ENCODE measurements at regions not wholly inside any gene's neighbourhood (a gene's known extent, or its start where the extent isn't known, plus 50 kb on each side); places are given as distances from the start of the nearest gene placed in this dataset.
"Not testable (repeated sequence)": the region's sequence is repeated elsewhere in the genome, so short reads cannot be mapped to it uniquely, and the experiment has no call there.

- Histone ChIP-seq H3K27me3 (ENCODE audit: control insufficient read depth in 3 of 3, insufficient read depth in 3 of 3, low read length in 3 of 3) (no peaks in the 10 kb centered on the region), H3K4me3 (ENCODE audit: low read length in 3 of 3) (no peak overlapping the region), H3K36me3 (ENCODE audit: control insufficient read depth in 3 of 3, insufficient read depth in 3 of 3, low read length in 3 of 3) (no peaks in the 10 kb centered on the region), H3K9ac (ENCODE audit: low read depth in 1 of 3, low read length in 3 of 3) (no peak overlapping the region), H3K9me3 (ENCODE audit: control insufficient read depth in 3 of 3, low read length in 3 of 3) (peaks cover 0 to 2% (median 0%) of the 10 kb centered on the region in 3 donors), H3K27ac (ENCODE audit: low read depth, low read length) (no peak overlapping the region), H3K4me1 (ENCODE audit: control insufficient read depth in 3 of 3, insufficient read depth in 3 of 3, low read length in 3 of 3) (no peaks in the 10 kb centered on the region)
Measured at GRCh38 chr5:101717721-101718120, 578.4 kb downstream of the SLCO4C1 start.

DNA sequence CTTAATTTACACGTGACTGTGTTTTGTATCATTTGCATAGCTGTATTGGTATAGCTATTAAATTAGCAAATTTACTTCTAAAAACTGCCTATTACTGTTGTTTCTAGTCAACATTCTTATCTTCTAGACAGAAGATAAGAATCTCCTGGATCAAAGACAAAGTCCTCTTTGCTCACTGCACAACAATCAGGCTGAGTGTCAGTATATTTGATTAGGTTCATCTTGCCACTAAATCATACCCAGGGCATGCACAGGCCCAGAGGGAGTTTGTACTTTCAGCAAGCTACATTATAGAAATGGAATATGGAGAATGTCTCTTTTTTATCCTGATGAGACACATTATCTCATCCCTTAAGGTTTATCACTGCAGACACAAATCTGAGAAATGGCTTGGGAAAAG is 579.1 kb downstream of the SLCO4C1 start:
- H3K4me3 ChIP-seq (ENCODE audit: low read length in 3 of 3): no peak overlapping the region

DNA sequence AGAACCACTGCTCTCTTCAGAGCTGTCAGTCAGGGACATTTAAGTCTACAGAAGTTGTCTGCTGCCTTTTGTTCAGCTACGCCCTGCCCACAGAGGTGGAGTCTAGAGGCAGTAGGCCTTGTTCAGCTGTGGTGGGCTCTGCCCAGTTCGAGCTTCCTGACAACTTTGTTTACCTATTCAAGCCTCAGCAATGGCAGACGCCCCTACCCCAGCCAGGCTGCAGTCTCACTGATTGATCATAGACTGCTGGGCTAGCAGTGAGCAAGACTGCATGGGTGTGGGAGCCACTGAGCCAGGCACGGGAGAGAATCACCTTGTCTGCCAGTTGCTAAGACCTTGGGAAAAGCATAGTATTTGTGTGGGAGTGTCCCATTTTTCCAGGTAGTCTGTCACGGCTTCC is 580.3 kb downstream of the SLCO4C1 start:
- not testable (repeated sequence) for H3K4me3 ChIP-seq (ENCODE audit: low read length in 3 of 3); H3K27me3 ChIP-seq (ENCODE audit: control insufficient read depth in 3 of 3, insufficient read depth in 3 of 3, low read length in 3 of 3); H3K27ac ChIP-seq (ENCODE audit: low read depth, low read length); H3K4me1 ChIP-seq (ENCODE audit: control insufficient read depth in 3 of 3, insufficient read depth in 3 of 3, low read length in 3 of 3); H3K9ac ChIP-seq (ENCODE audit: low read depth in 1 of 3, low read length in 3 of 3); H3K9me3 ChIP-seq (ENCODE audit: control insufficient read depth in 3 of 3, low read length in 3 of 3); H3K36me3 ChIP-seq (ENCODE audit: control insufficient read depth in 3 of 3, insufficient read depth in 3 of 3, low read length in 3 of 3)

More for the DNA sequence above, 579.1 kb downstream of the SLCO4C1 start:
- H3K9me3 ChIP-seq (ENCODE audit: control insufficient read depth in 3 of 3, low read length in 3 of 3): peaks cover 0 to 2% (median 0%) of the 10 kb centered on the region in 3 donors
- H3K27me3 ChIP-seq (ENCODE audit: control insufficient read depth in 3 of 3, insufficient read depth in 3 of 3, low read length in 3 of 3): no peaks in the 10 kb centered on the region
- no peaks in the 10 kb centered on the region for H3K4me1 ChIP-seq (ENCODE audit: control insufficient read depth in 3 of 3, insufficient read depth in 3 of 3, low read length in 3 of 3)
- H3K9ac ChIP-seq (ENCODE audit: low read depth in 1 of 3, low read length in 3 of 3): no peak overlapping the region
- H3K36me3 ChIP-seq (ENCODE audit: control insufficient read depth in 3 of 3, insufficient read depth in 3 of 3, low read length in 3 of 3): no peaks in the 10 kb centered on the region
- H3K27ac ChIP-seq (ENCODE audit: low read depth, low read length): no peak overlapping the region

DNA sequence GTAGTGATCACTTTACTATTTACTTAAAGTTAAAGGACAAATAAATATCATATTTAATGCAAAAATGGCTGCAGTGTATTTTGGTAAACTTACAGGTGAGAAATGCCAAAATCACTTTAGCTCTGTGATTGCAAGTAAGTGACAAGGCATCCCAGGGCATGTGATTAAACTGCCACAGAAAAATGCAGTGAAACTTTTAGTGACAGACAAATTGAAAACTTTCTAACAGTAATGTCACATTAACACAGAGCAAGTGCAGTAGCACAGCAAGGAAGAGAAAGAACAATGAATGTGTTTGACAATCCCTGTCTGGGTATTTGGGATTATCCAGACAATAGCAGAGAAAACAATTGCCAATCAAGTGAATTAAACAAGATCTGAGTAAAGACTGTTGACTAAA is 606.8 kb downstream of the SLCO4C1 start:
- no peak overlapping the region for H3K4me3 ChIP-seq (ENCODE audit: low read length in 3 of 3)
- H3K9ac ChIP-seq (ENCODE audit: low read depth in 1 of 3, low read length in 3 of 3): no peak overlapping the region
- H3K4me1 ChIP-seq (ENCODE audit: control insufficient read depth in 3 of 3, insufficient read depth in 3 of 3, low read length in 3 of 3): no peaks in the 10 kb centered on the region
- H3K27me3 ChIP-seq (ENCODE audit: control insufficient read depth in 3 of 3, insufficient read depth in 3 of 3, low read length in 3 of 3): no peaks in the 10 kb centered on the region
- H3K36me3 ChIP-seq (ENCODE audit: control insufficient read depth in 3 of 3, insufficient read depth in 3 of 3, low read length in 3 of 3): no peaks in the 10 kb centered on the region
- H3K9me3 ChIP-seq (ENCODE audit: control insufficient read depth in 3 of 3, low read length in 3 of 3): no peaks in the 10 kb centered on the region
- H3K27ac ChIP-seq (ENCODE audit: low read depth, low read length): no peak overlapping the region

DNA sequence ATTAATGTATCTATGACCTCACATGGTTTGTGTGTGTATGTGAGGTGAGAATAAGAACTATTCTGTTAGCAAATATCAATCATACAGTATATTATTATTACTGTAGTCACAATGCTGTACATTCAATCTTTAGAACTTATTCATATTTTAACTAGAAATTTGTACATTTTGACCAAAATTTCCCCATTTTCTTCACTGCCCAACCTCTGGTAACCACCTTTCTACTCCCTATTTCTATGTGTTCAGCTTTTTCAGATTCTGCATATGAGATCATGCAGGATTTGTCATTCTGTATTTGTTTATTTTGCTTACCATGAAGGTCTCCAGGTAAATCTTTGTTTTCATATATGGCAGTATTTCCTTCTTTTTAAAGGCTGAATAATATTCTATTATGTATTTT is 607.9 kb downstream of the SLCO4C1 start:
- H3K9ac ChIP-seq (ENCODE audit: low read depth in 1 of 3, low read length in 3 of 3): no peak overlapping the region
- no peak overlapping the region for H3K27ac ChIP-seq (ENCODE audit: low read depth, low read length)
- no peak overlapping the region for H3K4me3 ChIP-seq (ENCODE audit: low read length in 3 of 3)
- no peaks in the 10 kb centered on the region for H3K36me3 ChIP-seq (ENCODE audit: control insufficient read depth in 3 of 3, insufficient read depth in 3 of 3, low read length in 3 of 3)
- H3K27me3 ChIP-seq (ENCODE audit: control insufficient read depth in 3 of 3, insufficient read depth in 3 of 3, low read length in 3 of 3): no peaks in the 10 kb centered on the region
- no peaks in the 10 kb centered on the region for H3K9me3 ChIP-seq (ENCODE audit: control insufficient read depth in 3 of 3, low read length in 3 of 3)
- no peaks in the 10 kb centered on the region for H3K4me1 ChIP-seq (ENCODE audit: control insufficient read depth in 3 of 3, insufficient read depth in 3 of 3, low read length in 3 of 3)

GRCh38 chr5:101687349-101687985 is 608.6 kb downstream of the SLCO4C1 start:
- Histone ChIP-seq H3K9ac (ENCODE audit: low read depth in 1 of 3, low read length in 3 of 3) (no peak overlapping the region), H3K4me1 (ENCODE audit: control insufficient read depth in 3 of 3, insufficient read depth in 3 of 3, low read length in 3 of 3) (no peaks in the 10 kb centered on the region), H3K27ac (ENCODE audit: low read depth, low read length) (no peak overlapping the region), H3K9me3 (ENCODE audit: control insufficient read depth in 3 of 3, low read length in 3 of 3) (no peaks in the 10 kb centered on the region), H3K36me3 (ENCODE audit: control insufficient read depth in 3 of 3, insufficient read depth in 3 of 3, low read length in 3 of 3) (no peaks in the 10 kb centered on the region), H3K4me3 (ENCODE audit: low read length in 3 of 3) (no peak overlapping the region), H3K27me3 (ENCODE audit: control insufficient read depth in 3 of 3, insufficient read depth in 3 of 3, low read length in 3 of 3) (no peaks in the 10 kb centered on the region)

DNA sequence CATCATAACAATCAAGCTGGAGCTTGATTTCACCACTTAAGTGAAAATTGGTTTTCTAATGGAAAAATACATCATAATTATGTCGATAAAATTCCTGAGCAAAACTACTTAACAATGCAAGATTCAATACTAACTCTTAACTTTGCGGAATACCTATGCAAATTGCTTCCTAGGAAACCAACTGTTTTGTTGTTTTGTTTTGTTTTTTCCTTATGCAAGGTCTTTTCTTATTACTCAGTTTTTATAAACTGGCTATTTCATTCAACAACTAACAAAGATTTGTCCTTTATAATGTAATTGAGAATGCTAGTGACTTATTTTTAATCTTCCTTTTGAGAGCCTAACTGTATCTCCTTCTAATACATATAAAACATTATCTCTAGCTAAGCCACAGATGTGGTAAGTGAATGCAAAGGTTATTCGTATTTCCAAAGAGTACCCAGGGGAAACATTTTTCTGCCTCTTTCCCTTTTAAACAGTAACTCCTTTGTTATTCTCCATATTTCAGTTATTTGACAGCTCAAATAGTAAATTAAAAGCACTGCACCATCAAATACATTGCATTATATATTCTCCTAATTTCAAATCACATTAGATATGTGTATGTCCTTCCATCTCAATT is 609.4 kb downstream of the SLCO4C1 start:
- Histone ChIP-seq H3K4me3 (ENCODE audit: low read length in 3 of 3) (no peak overlapping the region), H3K36me3 (ENCODE audit: control insufficient read depth in 3 of 3, insufficient read depth in 3 of 3, low read length in 3 of 3) (no peaks in the 10 kb centered on the region), H3K9me3 (ENCODE audit: control insufficient read depth in 3 of 3, low read length in 3 of 3) (no peaks in the 10 kb centered on the region), H3K27me3 (ENCODE audit: control insufficient read depth in 3 of 3, insufficient read depth in 3 of 3, low read length in 3 of 3) (no peaks in the 10 kb centered on the region), H3K27ac (ENCODE audit: low read depth, low read length) (no peak overlapping the region), H3K9ac (ENCODE audit: low read depth in 1 of 3, low read length in 3 of 3) (no peak overlapping the region), H3K4me1 (ENCODE audit: control insufficient read depth in 3 of 3, insufficient read depth in 3 of 3, low read length in 3 of 3) (no peaks in the 10 kb centered on the region)

- H3K9me3 ChIP-seq (ENCODE audit: control insufficient read depth in 3 of 3, low read length in 3 of 3): no peaks in the 10 kb centered on the region
- H3K36me3 ChIP-seq (ENCODE audit: control insufficient read depth in 3 of 3, insufficient read depth in 3 of 3, low read length in 3 of 3): no peaks in the 10 kb centered on the region
- no peak overlapping the region for H3K9ac ChIP-seq (ENCODE audit: low read depth in 1 of 3, low read length in 3 of 3)
- H3K4me1 ChIP-seq (ENCODE audit: control insufficient read depth in 3 of 3, insufficient read depth in 3 of 3, low read length in 3 of 3): no peaks in the 10 kb centered on the region
- no peak overlapping the region for H3K4me3 ChIP-seq (ENCODE audit: low read length in 3 of 3)
- no peak overlapping the region for H3K27ac ChIP-seq (ENCODE audit: low read depth, low read length)
- H3K27me3 ChIP-seq (ENCODE audit: control insufficient read depth in 3 of 3, insufficient read depth in 3 of 3, low read length in 3 of 3): no peaks in the 10 kb centered on the region
Measured at GRCh38 chr5:101679816-101680215, 616.3 kb downstream of the SLCO4C1 start.

- Histone ChIP-seq H3K27ac (ENCODE audit: low read depth, low read length) (no peak overlapping the region), H3K9me3 (ENCODE audit: control insufficient read depth in 3 of 3, low read length in 3 of 3) (no peaks in the 10 kb centered on the region), H3K36me3 (ENCODE audit: control insufficient read depth in 3 of 3, insufficient read depth in 3 of 3, low read length in 3 of 3) (no peaks in the 10 kb centered on the region), H3K4me3 (ENCODE audit: low read length in 3 of 3) (peak overlapping the region in 1 of 3 donors; percentile 24), H3K9ac (ENCODE audit: low read depth in 1 of 3, low read length in 3 of 3) (no peak overlapping the region), H3K27me3 (ENCODE audit: control insufficient read depth in 3 of 3, insufficient read depth in 3 of 3, low read length in 3 of 3) (no peaks in the 10 kb centered on the region), H3K4me1 (ENCODE audit: control insufficient read depth in 3 of 3, insufficient read depth in 3 of 3, low read length in 3 of 3) (no peaks in the 10 kb centered on the region)
Measured at GRCh38 chr5:101678481-101679193, 617.4 kb downstream of the SLCO4C1 start.

DNA sequence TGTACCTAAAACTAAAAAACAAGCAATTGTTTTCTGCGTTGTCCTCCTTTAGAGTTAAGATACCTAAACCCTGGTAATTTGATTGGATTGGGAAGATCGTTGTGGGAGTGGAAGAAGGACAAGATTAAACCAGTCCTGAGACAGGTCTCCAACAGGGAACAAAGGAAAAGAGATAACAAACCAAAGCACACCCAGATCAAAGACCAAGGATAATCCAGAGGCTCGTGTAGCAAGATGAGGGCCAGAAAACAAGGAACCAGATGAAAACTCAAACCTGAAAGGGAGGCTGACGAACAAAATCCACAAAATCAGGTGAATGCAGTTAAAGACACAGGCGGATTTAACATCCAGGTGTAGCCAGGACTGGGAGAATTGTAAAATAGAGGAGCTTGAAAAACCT is 618.1 kb downstream of the SLCO4C1 start:
- Histone ChIP-seq H3K36me3 (ENCODE audit: control insufficient read depth in 3 of 3, insufficient read depth in 3 of 3, low read length in 3 of 3) (no peaks in the 10 kb centered on the region), H3K4me1 (ENCODE audit: control insufficient read depth in 3 of 3, insufficient read depth in 3 of 3, low read length in 3 of 3) (no peaks in the 10 kb centered on the region), H3K9me3 (ENCODE audit: control insufficient read depth in 3 of 3, low read length in 3 of 3) (no peaks in the 10 kb centered on the region), H3K4me3 (ENCODE audit: low read length in 3 of 3) (no peak overlapping the region), H3K27ac (ENCODE audit: low read depth, low read length) (no peak overlapping the region), H3K27me3 (ENCODE audit: control insufficient read depth in 3 of 3, insufficient read depth in 3 of 3, low read length in 3 of 3) (no peaks in the 10 kb centered on the region), H3K9ac (ENCODE audit: low read depth in 1 of 3, low read length in 3 of 3) (no peak overlapping the region)
